GM19372 (cell line): ENCODE measurements at regions not wholly inside any gene's neighbourhood (a gene's known extent, or its start where the extent isn't known, plus 50 kb on each side); places are given as distances from the start of the nearest gene placed in this dataset.

ENCODE experiments used
- ATAC-seq: cut with Tn5 transposase; IDR thresholded peaks from one replicate; pipeline ENCODE4 v1.9.1; 2021; ENCODE audit warnings: mild to moderate bottlenecking, low read depth, moderate library complexity; ENCODE audit not compliant: unreplicated experiment

DNA sequence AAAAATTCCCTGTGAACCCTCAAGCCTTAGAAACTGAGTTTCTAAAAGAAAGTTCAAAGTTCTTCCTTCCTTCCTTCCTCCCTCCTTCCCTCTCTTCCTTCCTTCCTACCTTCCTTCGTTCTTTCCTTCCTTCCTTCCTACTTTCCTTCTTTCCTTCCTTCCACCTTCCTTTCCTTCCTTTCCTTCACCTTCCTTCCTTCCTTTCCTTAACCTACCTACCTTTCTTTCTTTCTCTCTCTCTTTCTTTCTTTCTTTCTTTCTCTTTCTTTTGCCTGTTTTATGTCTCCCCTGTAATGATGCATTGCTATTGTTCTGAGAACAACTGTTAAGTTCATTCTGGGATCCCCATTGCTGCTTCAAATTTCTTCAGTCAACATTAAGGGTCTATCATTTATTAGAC is 551.1 kb downstream of the TFEC start:
- no peak for ATAC-seq

DNA sequence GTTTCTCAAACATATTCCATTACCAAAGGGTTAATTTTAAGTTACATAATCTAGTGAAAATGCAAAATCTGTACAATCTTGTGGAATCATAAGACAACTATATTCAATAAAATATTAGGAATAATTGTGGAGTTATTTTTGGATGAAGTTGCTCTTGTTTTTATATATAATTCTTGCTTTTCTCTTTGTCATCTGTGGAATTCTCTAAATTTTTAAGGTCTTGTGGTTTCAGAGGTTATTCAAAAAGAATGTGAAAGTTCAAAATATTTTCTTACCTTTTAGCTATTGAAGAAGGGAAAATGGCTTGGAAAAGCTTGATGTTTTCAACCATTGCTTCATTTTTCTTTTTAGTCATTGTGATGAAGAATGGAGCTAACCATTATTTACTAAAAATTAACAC is 552.1 kb downstream of the TFEC start:
- no peak for ATAC-seq

DNA sequence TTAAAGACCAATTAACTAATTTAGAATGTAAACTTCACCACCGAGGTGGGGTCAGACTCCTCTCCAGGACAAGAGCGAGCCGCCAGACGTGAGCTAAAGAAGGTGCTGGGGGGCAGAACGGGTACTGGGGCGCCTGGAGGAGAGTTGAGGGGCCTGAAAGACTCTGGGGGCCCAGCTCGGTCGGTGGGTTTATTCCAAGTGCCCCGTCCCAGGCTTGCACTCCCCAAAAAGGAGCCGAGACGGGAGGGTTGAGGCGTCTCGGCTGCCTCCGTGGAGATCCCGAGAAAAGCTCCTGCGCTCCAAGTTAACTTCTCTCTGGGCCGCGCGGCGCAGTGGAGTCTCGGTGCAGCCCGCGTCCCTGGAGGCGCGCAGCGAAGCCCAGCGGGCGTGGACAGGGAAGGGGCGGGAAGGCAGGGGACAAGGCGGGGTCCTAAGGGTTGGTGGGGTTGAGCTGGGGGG is 553.3 kb downstream of the TFEC start:
- ATAC-seq = no peak

DNA sequence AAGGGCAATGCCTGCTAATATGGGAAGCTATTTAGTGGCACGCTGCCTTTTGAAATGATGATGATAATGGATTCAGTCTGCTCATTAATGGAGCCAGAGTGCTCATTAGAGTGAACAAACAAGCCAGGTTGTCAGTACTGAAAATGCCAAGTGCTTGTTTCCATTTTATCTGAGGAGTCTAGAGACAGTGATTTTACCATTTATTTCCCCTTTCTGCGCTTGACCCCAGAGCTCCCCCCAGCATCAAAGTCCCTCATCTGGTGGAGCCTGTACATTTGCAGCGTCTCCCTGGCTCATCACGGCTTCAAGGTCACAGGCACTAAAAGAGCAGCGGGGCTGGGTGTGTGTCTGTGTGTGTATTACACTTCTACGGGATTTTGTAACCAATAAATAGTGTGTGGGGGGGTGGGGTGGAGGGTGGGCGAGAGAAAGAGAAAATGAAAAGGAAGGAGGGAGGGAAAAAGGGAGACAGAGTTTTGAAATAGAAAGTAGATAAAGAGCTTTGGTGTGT is 553.8 kb downstream of the TFEC start:
- no peak for ATAC-seq

DNA sequence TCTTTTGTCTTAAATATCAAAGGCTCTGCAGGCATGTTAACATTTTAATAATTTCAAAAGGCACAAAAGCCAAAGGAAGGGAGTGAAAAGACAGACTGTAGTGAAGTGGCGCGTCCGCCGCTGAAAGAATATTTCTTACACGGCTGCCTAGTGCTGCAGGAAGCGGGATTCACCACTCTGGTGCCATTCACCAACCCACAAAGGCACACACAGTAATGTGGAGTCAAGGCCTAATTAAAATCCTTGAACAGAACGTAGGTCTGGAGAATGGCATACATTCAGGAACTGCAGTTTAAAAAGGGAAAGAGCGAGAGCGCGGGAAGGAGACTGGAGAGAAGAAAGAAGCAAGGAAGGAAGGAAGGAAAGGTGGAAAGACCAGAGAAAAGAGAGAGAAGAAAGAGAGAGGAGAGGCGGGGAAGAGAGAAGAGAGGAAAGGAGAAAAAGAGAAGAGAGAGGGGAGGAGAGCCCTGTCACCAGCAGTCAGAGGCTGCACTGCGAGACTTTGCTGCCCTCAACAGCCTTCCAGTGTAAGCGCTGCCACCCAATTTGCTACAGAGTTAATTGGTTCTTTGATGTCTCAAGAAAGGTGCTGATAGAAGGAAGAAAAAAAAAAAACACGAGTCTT is 554.0 kb downstream of the MDFIC start:
- no peak for ATAC-seq

DNA sequence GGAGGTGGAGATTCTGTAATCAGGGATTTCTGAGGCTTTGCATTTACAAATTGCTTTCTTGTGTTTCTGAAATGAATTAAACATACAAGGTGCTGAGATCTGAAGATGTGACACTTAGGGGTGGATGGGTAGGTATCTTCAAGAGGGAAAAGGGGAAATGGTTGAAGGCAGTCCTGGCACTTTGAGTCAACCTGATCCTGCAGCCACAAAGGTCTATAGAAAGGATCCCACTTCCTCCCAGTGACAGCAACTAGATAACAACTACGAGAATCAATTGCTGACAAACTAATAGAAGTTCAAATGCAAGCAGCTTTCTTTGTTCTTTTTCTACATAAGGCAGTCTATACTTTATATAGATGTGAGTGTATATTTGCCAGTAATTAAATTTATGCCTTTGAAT is 553.3 kb downstream of the MDFIC start:
- no peak for ATAC-seq

DNA sequence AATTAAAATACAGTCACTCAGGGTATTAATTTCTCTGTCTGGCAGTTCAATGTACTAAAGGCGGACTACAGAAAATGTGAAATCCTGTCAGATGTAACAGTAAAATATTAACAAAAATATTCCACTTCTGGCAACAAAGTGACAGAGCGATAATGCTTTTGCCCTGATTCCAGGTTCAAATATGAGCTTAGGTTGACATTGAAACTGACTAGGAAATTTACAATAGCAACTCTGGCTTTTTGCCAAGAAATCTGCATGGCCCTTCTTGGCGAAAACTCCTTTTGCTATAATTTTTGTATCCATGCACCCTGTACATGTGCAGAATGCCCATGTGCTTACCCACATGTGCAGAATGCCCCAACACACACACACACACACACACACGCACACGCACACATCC is 552.2 kb downstream of the MDFIC start:
- ATAC-seq = no peak

DNA sequence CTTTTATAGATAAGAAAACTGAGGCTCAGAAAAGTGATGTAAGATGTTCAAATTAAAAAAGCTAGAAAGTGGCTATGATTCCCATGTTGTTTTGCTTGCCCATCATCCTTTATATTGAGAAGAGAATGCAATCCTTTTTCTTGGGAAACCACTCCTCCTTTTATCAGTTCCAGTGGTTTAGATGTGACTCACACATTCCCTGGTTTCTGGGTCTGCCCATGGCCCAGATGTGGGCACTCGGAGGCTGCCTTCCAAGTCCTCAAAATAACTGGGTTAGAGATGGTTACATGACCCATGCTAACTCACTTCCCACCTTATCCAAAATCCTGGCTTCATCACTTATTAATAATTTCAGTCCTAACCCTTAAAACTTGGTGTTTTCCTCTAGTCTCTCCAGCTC is 550.0 kb downstream of the MDFIC start:
- no peak for ATAC-seq

DNA sequence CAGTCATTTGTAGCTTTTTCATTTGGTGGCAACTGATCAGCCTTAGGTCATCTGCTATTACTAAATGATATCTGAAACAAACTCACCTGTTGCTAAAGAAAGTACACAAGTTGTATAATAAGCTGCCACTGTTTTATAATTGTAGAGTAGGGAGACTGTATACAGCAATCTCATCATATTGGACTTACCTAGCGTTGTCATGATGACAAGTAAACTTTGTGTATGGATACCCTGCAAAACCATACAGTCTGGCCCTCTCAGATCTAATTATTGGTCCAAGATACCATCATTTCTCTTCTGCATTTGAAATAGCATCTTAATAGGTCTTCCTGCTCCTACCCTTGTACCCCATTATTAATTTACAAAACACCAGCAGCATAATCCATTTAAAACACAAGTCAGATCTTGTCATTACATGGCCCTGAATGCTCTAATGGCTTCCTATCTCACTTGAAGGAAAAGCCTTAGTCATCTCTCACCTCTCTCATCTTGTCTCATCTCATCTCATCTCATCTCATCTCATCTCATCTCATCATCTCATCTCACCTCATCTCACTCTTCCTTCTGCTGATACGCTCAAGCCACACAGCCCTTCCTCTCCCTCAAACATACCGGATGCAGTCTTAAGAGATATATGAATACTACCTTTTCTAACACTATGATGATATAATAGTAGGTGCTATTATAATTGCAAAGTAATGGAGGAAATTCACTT is 540.6 kb downstream of the MDFIC start:
- no peak for ATAC-seq

DNA sequence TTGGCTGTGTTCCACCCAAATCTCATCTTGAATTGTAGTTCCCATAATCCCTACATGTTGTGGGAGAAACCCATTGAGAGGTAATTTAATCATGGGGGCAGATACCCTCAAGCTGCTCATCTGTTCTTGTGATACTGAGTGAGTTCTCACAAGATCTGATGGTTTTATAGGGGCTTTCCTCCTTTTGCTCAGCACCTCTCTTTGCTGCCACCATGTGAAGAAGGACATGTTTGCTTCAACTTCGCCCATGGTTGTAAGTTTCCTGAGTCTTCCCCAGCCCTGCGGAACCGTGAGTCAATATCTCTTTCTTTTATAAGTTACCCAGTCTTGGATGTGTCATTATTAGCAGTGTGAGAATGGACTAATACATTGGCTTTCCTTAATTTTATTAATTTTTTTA is 527.8 kb downstream of the MDFIC start:
- ATAC-seq = no peak

DNA sequence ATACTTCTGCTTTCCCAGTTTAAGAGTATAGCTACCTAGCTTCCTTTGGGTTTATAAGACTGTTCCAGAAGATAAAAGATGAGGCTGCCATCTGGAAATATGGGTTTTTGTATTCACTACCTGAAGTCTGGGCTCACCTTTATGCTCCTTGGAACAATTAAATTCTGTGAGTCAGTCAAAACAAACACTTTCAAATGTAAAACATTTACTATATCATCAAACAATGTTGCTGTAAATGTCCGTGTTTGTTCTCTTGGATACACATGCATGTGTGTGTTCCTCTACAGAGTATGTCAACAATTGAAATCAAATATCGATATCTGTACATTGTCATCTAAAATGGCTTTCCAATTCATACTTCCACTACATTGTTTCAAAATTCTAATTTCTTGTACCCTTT is 525.6 kb downstream of the MDFIC start:
- ATAC-seq = no peak

DNA sequence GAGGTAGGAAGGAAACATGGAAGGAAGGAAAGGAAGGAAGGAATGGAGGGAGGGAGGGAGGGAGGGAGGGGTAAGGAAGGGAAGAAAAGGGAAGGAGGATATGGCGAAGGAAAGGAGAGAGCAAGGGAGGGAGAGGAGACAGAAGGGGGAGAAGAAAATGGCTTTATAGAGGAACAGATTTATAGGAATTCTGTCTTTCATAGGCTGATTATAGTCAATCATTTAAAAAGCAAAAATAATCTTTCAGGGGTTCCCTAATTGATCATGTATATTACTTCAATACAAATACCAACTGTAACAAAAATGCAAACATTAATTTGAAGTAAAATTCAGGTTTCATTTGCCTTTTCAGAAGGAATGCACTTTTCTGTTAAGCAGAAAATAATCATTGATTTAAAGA is 519.1 kb downstream of the MDFIC start:
- no peak for ATAC-seq

DNA sequence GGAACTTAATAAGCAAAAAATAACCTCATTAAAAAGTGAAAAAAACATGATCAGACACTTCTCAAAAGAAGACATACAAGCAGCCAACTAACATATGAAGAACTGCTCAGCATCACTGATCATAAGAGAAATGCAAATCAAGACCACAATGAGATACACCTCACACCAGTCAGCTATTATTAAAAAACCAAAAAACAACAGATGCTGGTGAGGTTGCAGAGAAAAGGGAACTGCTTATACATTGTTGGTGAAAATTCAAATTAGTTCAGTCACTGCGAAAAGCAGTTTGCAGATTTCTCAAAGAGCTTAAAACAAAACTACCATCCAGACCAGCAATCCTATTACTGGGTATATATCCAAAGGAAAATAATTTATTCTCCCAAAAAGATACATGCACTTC is 513.3 kb downstream of the MDFIC start:
- peak; percentile 86 for ATAC-seq

DNA sequence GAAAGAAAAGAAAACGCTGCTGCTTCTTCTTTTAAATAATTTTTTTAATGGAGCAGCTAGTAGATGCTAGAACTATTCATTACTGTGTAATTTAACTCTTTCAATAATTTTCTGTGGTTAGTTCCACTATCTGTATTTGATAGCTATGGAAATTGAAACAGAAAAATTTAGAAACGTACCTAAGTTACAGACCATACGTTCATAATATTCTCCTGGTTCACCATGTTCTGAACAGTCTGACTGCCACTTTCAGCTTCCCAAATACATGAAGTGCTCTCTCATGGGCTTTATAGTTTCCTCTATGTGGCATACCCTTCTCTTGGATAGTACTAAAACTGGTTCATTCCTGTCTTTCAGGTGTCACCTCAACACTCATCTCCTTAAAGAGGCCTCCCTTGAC is 508.0 kb downstream of the MDFIC start:
- ATAC-seq = no peak

DNA sequence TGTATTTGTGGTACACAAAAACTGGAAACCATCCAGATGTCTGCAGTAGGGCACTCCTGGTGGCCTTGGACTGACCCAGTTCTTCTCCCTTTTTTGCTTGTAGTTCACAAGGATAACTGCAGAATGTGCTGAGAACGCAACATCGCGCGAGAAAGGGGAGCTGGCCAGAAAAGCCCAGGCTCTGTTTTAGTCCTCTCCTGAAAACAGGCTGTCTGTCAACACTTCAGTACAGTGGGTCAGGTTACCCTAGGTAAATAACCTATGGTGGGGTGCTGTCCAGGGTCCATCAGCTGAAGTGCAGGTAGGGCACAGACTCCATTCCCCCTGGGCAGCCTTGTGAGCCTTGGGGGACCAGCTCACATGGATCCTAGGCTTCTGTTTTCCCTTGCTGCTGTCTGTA is 495.8 kb downstream of the MDFIC start:
- ATAC-seq = no peak

DNA sequence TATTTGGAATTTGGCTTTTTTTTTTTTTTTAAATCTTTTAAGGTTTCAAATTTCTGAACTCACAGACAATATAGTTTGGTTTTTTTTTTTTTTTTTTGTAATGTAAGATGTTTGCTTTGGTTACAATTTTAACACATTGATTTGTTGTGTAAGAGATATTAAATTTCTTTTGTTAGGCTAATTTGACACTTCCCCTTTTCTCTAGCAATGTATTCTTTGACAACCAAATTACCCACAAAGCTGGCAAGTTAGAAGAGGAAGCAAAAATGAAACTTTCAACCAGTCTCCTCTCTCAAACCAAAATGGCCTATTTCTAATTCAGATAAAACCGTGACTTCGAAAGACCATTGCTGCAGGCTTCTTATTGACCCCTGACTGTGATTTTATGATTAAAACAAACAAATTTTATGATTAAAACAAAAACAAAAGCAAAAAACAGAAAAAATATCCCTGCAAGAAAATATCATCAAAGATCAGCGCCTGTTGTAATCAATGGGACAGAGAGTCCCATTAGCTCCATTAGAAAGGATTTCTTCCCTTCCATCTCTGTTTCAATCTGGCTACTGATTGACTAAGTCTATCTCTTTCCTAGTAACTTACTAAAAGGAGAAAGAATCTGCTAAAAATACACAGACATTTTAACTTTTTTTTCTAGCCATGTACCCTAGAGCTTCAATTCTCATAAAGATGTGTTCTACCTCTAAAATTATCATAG is 489.2 kb downstream of the MDFIC start:
- ATAC-seq = peak; percentile 94

DNA sequence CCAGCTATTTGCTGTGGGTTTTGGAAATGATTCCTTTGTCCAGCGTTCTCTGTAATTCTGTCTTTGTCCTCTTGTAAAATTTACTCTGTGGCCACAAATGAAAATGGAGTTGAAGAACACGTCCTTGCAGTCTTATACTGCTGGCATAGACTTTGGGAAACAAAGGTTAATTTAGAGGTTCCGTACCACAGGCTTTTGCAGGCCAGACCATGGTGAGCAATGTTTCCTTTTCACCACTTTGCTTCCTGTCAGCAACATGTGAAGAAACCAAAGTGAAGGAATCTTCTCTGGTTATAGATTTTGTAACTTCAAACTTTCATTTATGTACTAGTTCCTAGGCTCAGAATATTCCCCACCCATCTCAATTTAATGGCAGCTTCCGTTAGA is 488.5 kb downstream of the MDFIC start:
- no peak for ATAC-seq

DNA sequence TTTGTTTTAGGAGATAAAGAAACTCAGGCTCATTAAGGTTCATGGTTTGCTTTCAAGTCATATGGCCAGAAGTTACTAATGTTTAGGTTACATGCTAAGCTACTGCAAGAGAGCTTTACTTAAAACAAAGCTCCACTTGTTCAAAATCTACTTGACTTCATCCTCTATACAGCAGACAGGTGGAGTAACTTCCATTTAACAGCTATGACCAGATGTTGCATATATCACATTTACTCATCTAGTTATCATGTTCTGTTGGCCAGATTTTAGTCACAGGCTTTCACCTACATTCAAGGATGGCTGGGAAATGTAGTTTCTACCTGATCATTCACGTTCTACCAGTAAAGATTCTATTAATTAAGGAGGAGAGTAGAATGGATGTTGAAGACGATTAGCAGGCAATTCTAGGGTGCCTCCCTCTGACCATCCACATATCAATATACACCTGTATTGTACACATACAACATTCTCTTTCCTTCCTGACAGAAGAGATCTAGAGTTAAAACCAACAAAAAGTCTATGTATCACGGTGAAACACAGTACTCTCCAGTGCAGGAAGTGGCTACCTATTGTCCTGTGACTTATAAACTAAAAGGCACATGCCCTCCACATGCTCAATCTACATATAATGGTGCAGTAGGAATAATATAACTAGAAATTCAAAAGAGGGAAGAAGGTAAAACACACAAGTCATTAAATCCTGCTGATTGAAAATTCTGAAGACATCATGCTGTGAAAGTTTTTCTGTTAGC is 488.0 kb downstream of the MDFIC start:
- no peak for ATAC-seq

DNA sequence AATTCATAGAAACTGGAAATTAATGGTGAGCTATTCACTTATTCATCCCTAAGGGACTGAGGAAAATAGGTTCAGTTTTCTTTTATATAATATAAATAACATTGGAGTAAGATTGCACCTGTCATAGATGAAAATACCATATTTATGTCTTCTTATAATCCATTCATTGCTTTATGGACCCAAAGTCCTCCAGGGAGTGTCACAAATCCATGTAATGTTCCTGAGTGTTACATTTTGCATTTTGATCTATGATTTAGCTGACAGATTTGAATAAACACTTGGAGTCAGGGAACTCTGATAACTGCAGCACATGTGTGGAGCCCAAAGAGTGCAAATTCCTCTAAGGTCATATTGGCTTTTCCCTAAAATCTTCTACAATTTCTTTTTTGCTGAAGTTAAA is 484.3 kb downstream of the MDFIC start:
- no peak for ATAC-seq

DNA sequence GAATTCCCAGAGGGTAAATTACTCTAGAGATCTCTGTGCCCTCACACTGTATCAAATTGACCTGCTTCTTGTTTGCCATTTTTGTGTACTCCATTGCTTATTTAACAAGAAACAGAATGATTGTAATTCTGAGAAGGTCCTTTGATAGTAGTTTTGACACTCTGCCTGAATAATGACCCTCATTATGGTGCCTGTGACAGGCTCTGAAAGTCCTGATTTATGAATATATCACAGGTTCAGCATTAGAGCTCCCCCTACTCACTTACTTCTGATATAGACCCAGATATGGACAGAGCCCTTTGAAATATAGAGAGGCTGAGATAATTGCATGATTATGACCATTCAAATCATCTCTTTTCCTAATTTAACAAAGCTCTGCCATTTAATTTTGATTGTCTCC is 465.2 kb downstream of the MDFIC start:
- no peak for ATAC-seq

DNA sequence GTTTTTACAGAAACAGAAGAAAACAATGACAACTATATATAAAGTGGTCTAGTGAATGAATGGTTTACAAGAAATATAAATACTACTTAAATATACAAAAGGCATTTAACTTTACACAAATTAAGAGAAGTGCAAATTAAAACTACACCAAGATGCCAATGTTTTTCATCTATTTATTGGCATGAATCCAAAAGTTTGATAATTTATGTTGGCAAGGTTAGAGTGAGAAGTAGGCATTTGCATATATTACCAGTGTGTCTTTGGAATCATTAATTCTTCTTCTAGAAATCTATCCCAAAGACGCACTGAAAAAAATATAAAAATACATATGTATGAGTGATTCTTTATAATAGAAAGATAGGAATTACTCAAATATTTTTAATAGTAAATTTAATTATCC is 457.4 kb downstream of the MDFIC start:
- no peak for ATAC-seq
